BJ (cell line): ENCODE measurements at regions not wholly inside any gene's neighbourhood (a gene's known extent, or its start where the extent isn't known, plus 50 kb on each side); places are given as distances from the start of the nearest gene placed in this dataset.

Experiments
- CTCF ChIA-PET: fragments of 350-600 bp; formaldehyde crosslinking; extraction: SDS; loops from one replicate; lab custom pipeline; 2021; ENCODE audit warnings: antibody characterized with exemption, inconsistent platforms; lab: Yijun Ruan, JAX
- POLR2A ChIA-PET: fragments of 300-600 bp; sonication (Branson Sonifier 250); formaldehyde crosslinking; extraction: SDS; loops from one replicate; lab custom pipeline; 2021; ENCODE audit warnings: antibody characterized with exemption; lab: Charles Lee
- DNase-seq: peaks from one replicate; pipeline ENCODE4 v3.0.0-alpha.2; 2011; ENCODE audit warnings: low read depth
- H3K27me3 ChIP-seq: 2 replicates; pipeline ENCODE4 v1.6.0; 2011; ENCODE audit warnings: low read length; ENCODE audit not compliant: control insufficient read depth, insufficient read depth
- H3K36me3 ChIP-seq: 2 replicates; pipeline ENCODE4 v1.5.1; 2011; ENCODE audit warnings: low read length; ENCODE audit not compliant: control insufficient read depth, insufficient read depth
- H3K4me3 ChIP-seq: 2 replicates; pipeline ENCODE4 v1.5.1; 2011; ENCODE audit warnings: low read depth, mild to moderate bottlenecking, control low read depth, low read length
- TF ChIP-seq, protein P1 (sequence below): IDR thresholded peaks from 2 replicates; pipeline ENCODE4 v1.5.1; 2011; ENCODE audit warnings: low read depth, mild to moderate bottlenecking, control low read depth, inconsistent platforms, low read length, moderate library complexity; ENCODE audit not compliant: insufficient read depth

DNA sequence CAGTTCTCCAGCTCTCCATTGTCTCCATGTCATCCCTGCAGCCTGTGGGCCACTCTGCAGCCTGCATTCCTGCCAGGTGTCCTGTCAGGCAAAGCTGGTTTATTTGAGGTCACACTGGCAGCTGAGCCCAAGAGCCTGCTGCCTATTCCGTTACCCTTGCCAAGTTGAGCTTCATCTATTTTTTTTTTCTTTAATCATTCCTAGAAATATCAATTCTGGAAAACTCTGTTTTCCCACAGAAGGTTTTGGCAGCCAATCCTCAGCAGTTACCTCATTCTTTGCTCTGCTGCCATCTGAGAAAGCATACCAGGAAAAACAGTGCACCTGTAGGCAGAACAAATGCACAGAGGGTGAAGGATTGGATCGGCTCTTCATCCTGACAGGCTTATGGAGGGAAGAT is 411.0 kb upstream of the ACVR2A start:
- no peak for DNase-seq
- TF ChIP-seq, protein P1, sequence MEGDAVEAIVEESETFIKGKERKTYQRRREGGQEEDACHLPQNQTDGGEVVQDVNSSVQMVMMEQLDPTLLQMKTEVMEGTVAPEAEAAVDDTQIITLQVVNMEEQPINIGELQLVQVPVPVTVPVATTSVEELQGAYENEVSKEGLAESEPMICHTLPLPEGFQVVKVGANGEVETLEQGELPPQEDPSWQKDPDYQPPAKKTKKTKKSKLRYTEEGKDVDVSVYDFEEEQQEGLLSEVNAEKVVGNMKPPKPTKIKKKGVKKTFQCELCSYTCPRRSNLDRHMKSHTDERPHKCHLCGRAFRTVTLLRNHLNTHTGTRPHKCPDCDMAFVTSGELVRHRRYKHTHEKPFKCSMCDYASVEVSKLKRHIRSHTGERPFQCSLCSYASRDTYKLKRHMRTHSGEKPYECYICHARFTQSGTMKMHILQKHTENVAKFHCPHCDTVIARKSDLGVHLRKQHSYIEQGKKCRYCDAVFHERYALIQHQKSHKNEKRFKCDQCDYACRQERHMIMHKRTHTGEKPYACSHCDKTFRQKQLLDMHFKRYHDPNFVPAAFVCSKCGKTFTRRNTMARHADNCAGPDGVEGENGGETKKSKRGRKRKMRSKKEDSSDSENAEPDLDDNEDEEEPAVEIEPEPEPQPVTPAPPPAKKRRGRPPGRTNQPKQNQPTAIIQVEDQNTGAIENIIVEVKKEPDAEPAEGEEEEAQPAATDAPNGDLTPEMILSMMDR: no peak
- no peaks in the 10 kb centered on the region for H3K27me3 ChIP-seq
- H3K4me3 ChIP-seq: no peak overlapping the region
- no peaks in the 10 kb centered on the region for H3K36me3 ChIP-seq
- ChIA-PET POLR2A (no interaction called here), CTCF (no interaction called here)

DNA sequence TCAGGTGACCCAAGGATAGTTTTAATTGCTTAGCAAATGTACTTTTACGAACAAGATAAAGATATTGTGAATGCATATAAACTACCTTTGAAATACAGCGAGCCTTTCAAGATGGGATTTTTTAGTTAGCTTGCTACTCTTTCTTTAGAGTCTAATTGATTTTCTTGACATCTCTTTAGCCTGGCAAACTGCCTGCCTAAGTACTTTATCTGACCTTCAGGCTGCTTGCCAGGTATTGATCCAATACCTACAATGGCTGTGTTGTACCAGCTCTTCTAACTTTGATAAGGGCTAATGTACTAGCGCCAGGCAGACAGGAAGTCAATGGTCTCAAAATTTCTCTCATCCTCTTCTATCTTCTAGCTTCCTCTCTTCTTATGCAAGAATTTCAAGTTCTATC is 414.4 kb upstream of the ACVR2A start:
- H3K4me3 ChIP-seq: no peak overlapping the region
- H3K27me3 ChIP-seq: no peaks in the 10 kb centered on the region
- no peak for DNase-seq
- ChIA-PET POLR2A (no interaction called here), CTCF (interaction anchor here (0.7 kb wide), 1 partner anchor 8 kb away, joined by 3 read pairs; no protein-coding TSS in a partner anchor)
- no peaks in the 10 kb centered on the region for H3K36me3 ChIP-seq
- TF ChIP-seq, protein P1: no peak

DNA sequence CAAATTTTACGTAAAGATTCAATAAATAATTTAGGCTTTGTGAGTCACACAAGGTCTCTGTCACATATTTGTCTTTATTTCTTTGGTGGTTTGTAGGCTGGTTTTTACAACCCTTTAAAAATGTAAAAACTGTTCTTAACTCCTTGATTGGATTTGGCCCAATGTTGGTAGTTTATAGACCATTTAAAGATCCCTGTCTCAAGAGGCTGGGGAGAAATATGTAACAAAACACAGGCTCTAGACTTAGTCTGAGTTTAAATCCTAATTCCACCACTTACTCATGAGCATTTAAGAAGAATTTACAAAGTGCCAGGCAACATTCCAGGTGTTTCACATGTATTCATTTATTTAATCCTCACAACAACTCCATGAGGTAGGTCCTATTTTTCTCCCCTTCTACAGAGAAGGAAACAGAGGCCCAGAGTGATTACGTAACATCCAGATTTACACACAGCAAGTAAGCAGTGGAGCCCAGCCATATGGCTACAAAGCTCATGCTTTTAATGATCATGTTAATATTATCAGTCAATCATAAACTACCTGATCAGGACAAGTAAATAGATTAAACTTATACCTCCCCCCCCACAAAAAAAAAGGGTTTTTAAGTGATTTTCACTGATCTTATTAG is 416.6 kb upstream of the ACVR2A start:
- H3K27me3 ChIP-seq: no peaks in the 10 kb centered on the region
- POLR2A ChIA-PET: no interaction called here
- DNase-seq: no peak
- CTCF ChIA-PET: no interaction called here
- no peak overlapping the region for H3K4me3 ChIP-seq
- H3K36me3 ChIP-seq: no peaks in the 10 kb centered on the region
- TF ChIP-seq, protein P1: no peak

DNA sequence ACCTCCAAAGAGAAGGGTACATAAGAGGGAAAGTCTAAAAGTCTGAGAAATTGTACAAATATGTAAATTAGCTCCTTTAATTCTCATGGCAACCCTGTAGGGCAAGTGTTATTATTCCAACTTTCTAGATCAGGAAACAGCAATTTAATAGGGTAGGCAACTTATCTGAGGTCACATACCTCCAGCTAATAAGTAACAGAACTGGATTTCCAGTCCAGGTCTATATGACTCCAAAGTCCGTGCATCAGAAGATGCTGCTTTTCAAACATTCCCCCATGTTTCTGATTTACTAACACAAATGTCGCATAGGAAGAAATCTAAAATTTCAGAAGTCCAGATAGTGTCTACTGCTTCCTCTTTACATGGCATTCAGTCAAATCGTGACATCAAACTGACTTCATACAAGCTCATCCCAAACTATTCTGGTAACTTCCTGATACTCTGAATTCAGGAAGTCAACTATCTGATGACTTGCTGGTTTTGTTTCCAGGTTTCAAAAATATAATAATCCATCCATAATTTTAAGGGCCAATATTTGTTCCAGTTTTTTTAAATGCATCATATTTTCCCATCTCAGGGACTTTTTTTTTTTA is 419.3 kb upstream of the ACVR2A start:
- Histone ChIP-seq H3K36me3 (no peaks in the 10 kb centered on the region), H3K4me3 (no peak overlapping the region), H3K27me3 (no peaks in the 10 kb centered on the region)
- ChIA-PET POLR2A (no interaction called here), CTCF (interaction anchor here (1.0 to 1.4 kb wide), 2 partner anchors 9 to 16 kb away, joined by 3 read pairs; no protein-coding TSS in a partner anchor)
- no peak for DNase-seq
- TF ChIP-seq, protein P1: no peak

DNA sequence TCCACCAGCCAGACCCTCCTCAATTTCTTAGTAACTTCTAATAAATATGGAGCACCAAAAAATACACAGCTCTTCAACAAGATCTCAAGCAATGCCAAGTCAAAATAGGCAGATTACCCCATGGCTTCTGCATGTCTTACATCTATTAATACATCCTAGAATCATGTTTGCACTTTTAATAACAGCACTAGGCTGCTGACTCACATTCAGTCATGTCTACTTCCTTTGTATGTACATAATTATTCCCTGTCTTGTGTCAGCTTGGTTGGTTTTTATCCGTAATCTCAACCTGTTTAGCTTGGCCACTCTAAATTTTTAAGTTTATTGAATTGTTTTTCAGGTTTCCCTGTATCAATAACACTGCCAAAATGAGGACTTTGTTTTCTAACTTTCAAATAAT is 420.1 kb upstream of the ACVR2A start:
- no peak for DNase-seq

More for the DNA sequence above, 420.1 kb upstream of the ACVR2A start:
- TF ChIP-seq, protein P1: no peak
- CTCF ChIA-PET: no interaction called here
- Histone ChIP-seq H3K4me3 (no peak overlapping the region), H3K36me3 (no peaks in the 10 kb centered on the region), H3K27me3 (no peaks in the 10 kb centered on the region)
- POLR2A ChIA-PET: no interaction called here
